Loucy (cell line): ENCODE measurements at regions not wholly inside any gene's neighbourhood (a gene's known extent, or its start where the extent isn't known, plus 50 kb on each side); places are given as distances from the start of the nearest gene placed in this dataset.

Source experiments
- H2AFZ ChIP-seq: fragments of 200-600 bp; sonication (generic); 2 replicates; pipeline ENCODE4 v1.6.0; 2016; ENCODE audit warnings: antibody characterized with exemption, mild to moderate bottlenecking, low read length, moderate library complexity
- H3F3A ChIP-seq: fragments of 200-600 bp; 2 replicates; pipeline ENCODE4 v1.6.0; 2016; ENCODE audit warnings: antibody characterized with exemption, low read depth, mild to moderate bottlenecking
- H3K27me3 ChIP-seq: fragments of 200-600 bp; sonication (generic); 2 replicates; pipeline ENCODE4 v1.6.1; 2014; ENCODE audit warnings: low read length, mild to moderate bottlenecking; ENCODE audit not compliant: insufficient read depth, poor library complexity, severe bottlenecking
- H3K36me3 ChIP-seq: fragments of 200-600 bp; sonication (generic); 2 replicates; pipeline ENCODE4 v1.6.1; 2016; ENCODE audit warnings: low read length; ENCODE audit not compliant: insufficient read depth
- H3K4me1 ChIP-seq: fragments of 200-600 bp; sonication (generic); 2 replicates; pipeline ENCODE4 v1.5.1; 2014; ENCODE audit warnings: low read length, mild to moderate bottlenecking; ENCODE audit not compliant: insufficient read depth, poor library complexity, severe bottlenecking
- H3K4me2 ChIP-seq: fragments of 200-600 bp; sonication (generic); 2 replicates; pipeline ENCODE4 v1.6.0; 2014; ENCODE audit warnings: antibody characterized with exemption, low read length, low read depth, mild to moderate bottlenecking; ENCODE audit not compliant: poor library complexity, severe bottlenecking
- H3K4me3 ChIP-seq: fragments of 200-600 bp; sonication (generic); 2 replicates; pipeline ENCODE4 v1.5.1; 2014; ENCODE audit warnings: low read length, mild to moderate bottlenecking, mixed read lengths; ENCODE audit not compliant: poor library complexity, severe bottlenecking
- H3K79me2 ChIP-seq: fragments of 200-600 bp; sonication (generic); 2 replicates; pipeline ENCODE4 v1.6.1; 2014; ENCODE audit warnings: low read length; ENCODE audit not compliant: insufficient read depth
- H3K9ac ChIP-seq: fragments of 200-600 bp; sonication (generic); 2 replicates; pipeline ENCODE4 v1.6.0; 2014; ENCODE audit warnings: mild to moderate bottlenecking, low read depth, low read length, moderate library complexity; ENCODE audit not compliant: poor library complexity, severe bottlenecking
- H3K9me2 ChIP-seq: fragments of 200-600 bp; sonication (generic); replicated peaks from 2 replicates; pipeline ENCODE4 v1.6.1; 2016; ENCODE audit warnings: low read depth, low read length, mixed read lengths
- H3K9me3 ChIP-seq: fragments of 200-600 bp; sonication (generic); 2 replicates; pipeline ENCODE4 v1.6.1; 2014; ENCODE audit warnings: mild to moderate bottlenecking, antibody characterized with exemption, low read length, low read depth; ENCODE audit not compliant: insufficient read depth
- H4K20me1 ChIP-seq: fragments of 200-600 bp; sonication (generic); 2 replicates; pipeline ENCODE4 v1.6.0; 2014; ENCODE audit warnings: antibody characterized with exemption, low read length, mild to moderate bottlenecking; ENCODE audit not compliant: insufficient read depth, poor library complexity, severe bottlenecking
- CTCF ChIP-seq: fragments of 200-600 bp; sonication (generic); conservative IDR thresholded peaks from 2 replicates; pipeline ENCODE4 v1.5.1; 2014; ENCODE audit warnings: mild to moderate bottlenecking, antibody characterized with exemption, low read length
- EZH2phosphoT487 ChIP-seq: fragments of 200-600 bp; IDR thresholded peaks from 2 replicates; pipeline ENCODE4 v1.6.1; 2018; ENCODE audit warnings: antibody characterized with exemption, mild to moderate bottlenecking, moderate library complexity, borderline replicate concordance

- Histone ChIP-seq H3K79me2 (no peaks in the 10 kb centered on the region), H3K27me3 (no peaks in the 10 kb centered on the region)
- TF ChIP-seq CTCF = no peak
- TF ChIP-seq EZH2phosphoT487 = no peak
These were observed 659.7 kb upstream of the SALL3 start for GRCh38 chr18:78319961-78320360.

GRCh38 chr18:78321402-78321801 is 658.2 kb upstream of the SALL3 start:
- Histone ChIP-seq H3K4me1 (no peaks in the 10 kb centered on the region), H3K79me2 (no peaks in the 10 kb centered on the region), H3F3A (no peaks in the 10 kb centered on the region), H3K9me2 (no peaks in the 10 kb centered on the region), H3K36me3 (no peaks in the 10 kb centered on the region), H3K27me3 (no peaks in the 10 kb centered on the region), H2AFZ (no peak overlapping the region), H3K4me2 (no peak overlapping the region), H3K9ac (no peak overlapping the region), H4K20me1 (no peaks in the 10 kb centered on the region), H3K4me3 (no peak overlapping the region), H3K9me3 (0 out of 2 replicates have a peak, but pooled peaks cover 4% of the 10 kb centered on the region)
- TF ChIP-seq CTCF (no peak), EZH2phosphoT487 (no peak)

More at GRCh38 chr18:78319961-78320360, 659.7 kb upstream of the SALL3 start:
- Histone ChIP-seq H3K36me3 (no peaks in the 10 kb centered on the region), H2AFZ (no peak overlapping the region), H3K4me2 (no peak overlapping the region), H3K4me1 (no peaks in the 10 kb centered on the region), H3K9ac (no peak overlapping the region), H4K20me1 (no peaks in the 10 kb centered on the region), H3K9me2 (no peaks in the 10 kb centered on the region), H3F3A (no peaks in the 10 kb centered on the region), H3K4me3 (no peak overlapping the region), H3K9me3 (peaks cover 4% of the 10 kb centered on the region; the same call in 1 of the 2 replicates)

- H3K9me2 ChIP-seq = no peaks in the 10 kb centered on the region
- TF ChIP-seq CTCF = no peak
- no peak for TF ChIP-seq EZH2phosphoT487
- no peaks in the 10 kb centered on the region for H3F3A ChIP-seq
- H3K27me3 ChIP-seq = no peaks in the 10 kb centered on the region
- no peaks in the 10 kb centered on the region for H4K20me1 ChIP-seq
- H3K36me3 ChIP-seq = no peaks in the 10 kb centered on the region
- H3K9me3 ChIP-seq = 0 out of 2 replicates have a peak, but pooled peaks cover 4% of the 10 kb centered on the region
- no peaks in the 10 kb centered on the region for H3K4me1 ChIP-seq
- no peak overlapping the region for H3K9ac ChIP-seq
- H3K79me2 ChIP-seq = no peaks in the 10 kb centered on the region
- H2AFZ ChIP-seq = no peak overlapping the region
- no peak overlapping the region for H3K4me3 ChIP-seq
- no peak overlapping the region for H3K4me2 ChIP-seq
These were observed 656.0 kb upstream of the SALL3 start for GRCh38 chr18:78323453-78324197.
